HepG2 (cell line): ENCODE measurements at regions not wholly inside any gene's neighbourhood (a gene's known extent, or its start where the extent isn't known, plus 50 kb on each side); places are given as distances from the start of the nearest gene placed in this dataset.

Experiments used
- ATAC-seq: fragments of 200-7000 bp; cut with Tn5 transposase; 3 replicates; pipeline ENCODE4 v1.9.1; 2020; ENCODE audit warnings: mild to moderate bottlenecking, moderate library complexity
- BruUV-seq: library from RNA; stranded (reverse); fragments of 400-500 nt; replicated peaks from 2 replicates; lab custom pipeline; 2021; lab: Mats Ljungman, UMichigan
- CTCF ChIA-PET: fragments of 300-600 bp; formaldehyde crosslinking; extraction: SDS; loops from one replicate; lab custom pipeline; 2021; ENCODE audit warnings: low total read pairs, inconsistent platforms, low intra/inter-chr PET ratio; lab: Yijun Ruan, JAX
- POLR2A ChIA-PET: fragments of 350-600 bp; sonication (Branson Sonifier 250); formaldehyde crosslinking; loops from one replicate; lab custom pipeline; 2020; ENCODE audit warnings: antibody characterized with exemption, inconsistent platforms; lab: Yijun Ruan, JAX
- DNase-seq: peaks from one replicate; pipeline ENCODE4 v3.0.0-alpha.2; 2015; ENCODE audit warnings: low spot score
- FAIRE-seq: peaks from 3 replicates; lab custom pipeline; 2011; peaks lifted over from hg19 to GRCh38; lab: Jason Lieb, UNC
- H2AFZ ChIP-seq: one replicate; pipeline ENCODE4 v1.6.1; 2011; ENCODE audit warnings: low read length, inconsistent platforms
- H3K27ac ChIP-seq: fragments of 300-600 bp; 3 replicates; pipeline ENCODE4 v1.8.0; 2011; ENCODE audit warnings: mixed run types, mild to moderate bottlenecking, mixed read lengths, low read length, inconsistent platforms; ENCODE audit not compliant: insufficient read depth; ENCODE audit errors: extremely low read length
- H3K27me3 ChIP-seq, 2 experiments: fragments of 200-600 bp in 1 of 2; 2 replicates in 1 of 2; 3 replicates in 1 of 2; pipeline versions ENCODE4 v1.6.0 to v1.8.0; 2011; ENCODE audit warnings: low read length in 2 of 2, mild to moderate bottlenecking in 2 of 2, moderate library complexity in 2 of 2, inconsistent platforms in 1 of 2; ENCODE audit not compliant: insufficient read depth in 2 of 2, control insufficient read depth in 1 of 2
- H3K36me3 ChIP-seq, 2 experiments: fragments of 200-600 bp in 1 of 2; replicated peaks in 1 of 2; 2 replicates in 1 of 2; 3 replicates in 1 of 2; pipeline versions ENCODE4 v1.5.1 to v1.8.0; 2011; ENCODE audit warnings: low read length in 2 of 2, inconsistent platforms in 1 of 2; ENCODE audit not compliant: insufficient read depth in 2 of 2, control insufficient read depth in 1 of 2
- H3K4me1 ChIP-seq: 2 replicates; pipeline ENCODE4 v1.5.1; 2012; ENCODE audit warnings: low read length, inconsistent platforms; ENCODE audit not compliant: insufficient read depth
- H3K4me2 ChIP-seq: 2 replicates; pipeline ENCODE4 v1.6.0; 2011; ENCODE audit warnings: low read depth, low read length, inconsistent platforms
- H3K4me3 ChIP-seq, 3 experiments: fragments of 200-600 bp in 1 of 3; sonication (generic), shearing (Covaris generic) in 1 of 3; replicated peaks in 1 of 3; 2 replicates each; pipeline ENCODE4 v1.5.1; 2011 to 2016; ENCODE audit warnings: low read length in 3 of 3, inconsistent platforms in 2 of 3, low read depth in 2 of 3, mild to moderate bottlenecking in 2 of 3, control low read depth in 1 of 3, mixed read lengths in 1 of 3; ENCODE audit not compliant: insufficient read depth in 1 of 3
- H3K79me2 ChIP-seq: one replicate; pipeline ENCODE4 v1.6.1; 2011; ENCODE audit warnings: low read length, inconsistent platforms; ENCODE audit not compliant: insufficient read depth
- H3K9ac ChIP-seq: 2 replicates; pipeline ENCODE4 v1.6.0; 2011; ENCODE audit warnings: mild to moderate bottlenecking, low read depth, low read length, inconsistent platforms; ENCODE audit not compliant: insufficient read depth
- H3K9me3 ChIP-seq: 2 replicates; pipeline ENCODE4 v1.5.1; 2012; ENCODE audit warnings: mild to moderate bottlenecking, low read length
- H4K20me1 ChIP-seq: 2 replicates; pipeline ENCODE4 v1.6.0; 2011; ENCODE audit warnings: inconsistent platforms, mild to moderate bottlenecking, low read length, moderate library complexity; ENCODE audit not compliant: insufficient read depth
- AHDC1 ChIP-seq: sonication (generic); formaldehyde crosslinking; IDR thresholded peaks from 2 replicates; pipeline ENCODE4 v1.5.1; 2020; ENCODE audit warnings: mild to moderate bottlenecking, missing genetic modification reagents, borderline replicate concordance
- ETS1 ChIP-seq: sonication (generic); formaldehyde crosslinking; IDR thresholded peaks from 2 replicates; pipeline ENCODE4 v1.4.0; 2020; ENCODE audit warnings: missing genetic modification reagents
- FOXM1 ChIP-seq: sonication (generic); formaldehyde crosslinking; IDR thresholded peaks from 2 replicates; pipeline ENCODE4 v1.5.0; 2020; ENCODE audit warnings: missing genetic modification reagents
- GABPB1 ChIP-seq: IDR thresholded peaks from 2 replicates; pipeline ENCODE4 v1.6.1; 2016; ENCODE audit warnings: mild to moderate bottlenecking, missing genetic modification reagents, moderate library complexity, missing compliant biosample characterization
- HNRNPH1 ChIP-seq: fragments of 200-400 bp; formaldehyde crosslinking; optimal IDR thresholded peaks from 2 replicates; pipeline ENCODE3; 2017; ENCODE audit warnings: mild to moderate bottlenecking, low read depth, low read length
- HNRNPLL ChIP-seq: fragments of 200-400 bp; formaldehyde crosslinking; IDR thresholded peaks from 2 replicates; pipeline ENCODE4 v1.6.1; 2017; ENCODE audit warnings: mild to moderate bottlenecking, low read depth, low read length; ENCODE audit not compliant: poor library complexity, severe bottlenecking
- KDM5A ChIP-seq: fragments of 200-600 bp; sonication (generic); IDR thresholded peaks from 2 replicates; pipeline ENCODE4 v1.7.0; 2018; ENCODE audit warnings: antibody characterized with exemption, mild to moderate bottlenecking, low read length, borderline replicate concordance
- MTERF4 ChIP-seq: sonication (generic); formaldehyde crosslinking; IDR thresholded peaks from 2 replicates; pipeline ENCODE4 v1.8.0; 2023; ENCODE audit warnings: mild to moderate bottlenecking, missing genetic modification reagents
- PHF5A ChIP-seq: IDR thresholded peaks from one replicate; pipeline ENCODE4 v1.6.1; 2018; ENCODE audit warnings: low read depth, missing genetic modification reagents; ENCODE audit not compliant: unreplicated experiment
- RFX1 ChIP-seq: fragments of 450-650 bp; IDR thresholded peaks from 2 replicates; pipeline ENCODE4 v1.6.1; 2017
- ZFP36 ChIP-seq: fragments of 150-350 bp; IDR thresholded peaks from 2 replicates; pipeline ENCODE4 v1.6.1; 2018; ENCODE audit warnings: borderline replicate concordance, low read length, low read depth; ENCODE audit not compliant: partially characterized antibody
- ZFP41 ChIP-seq: sonication (generic); formaldehyde crosslinking; IDR thresholded peaks from 2 replicates; pipeline ENCODE4 v1.4.0; 2020; ENCODE audit warnings: mild to moderate bottlenecking, missing genetic modification reagents, borderline replicate concordance
- ZNF251 ChIP-seq: sonication (generic); formaldehyde crosslinking; IDR thresholded peaks from 2 replicates; pipeline ENCODE4 v1.9.0; 2021; ENCODE audit warnings: mild to moderate bottlenecking, missing genetic modification reagents
- ZNF350 ChIP-seq: sonication (generic); formaldehyde crosslinking; IDR thresholded peaks from 2 replicates; pipeline ENCODE4 v1.4.0; 2020; ENCODE audit warnings: mild to moderate bottlenecking, low read depth, missing genetic modification reagents, borderline replicate concordance
- ZNF354B ChIP-seq: sonication (generic); formaldehyde crosslinking; IDR thresholded peaks from 2 replicates; pipeline ENCODE4 v1.8.0; 2022; ENCODE audit warnings: mild to moderate bottlenecking, missing genetic modification reagents
- WGBS: methylation state at CpG from one replicate; pipeline ENCODE4 v1.1.6; 2017; ENCODE audit warnings: low lambda C conversion rate; 5-methylcytosine and 5-hydroxymethylcytosine counted together
- in situ Hi-C: cut with HindIII; loops from 2 replicates; pipeline ENCODE4 v1.10.0; 2017; ENCODE audit warnings: low pct_unique_long_range_greater_than_20kb; ENCODE audit not compliant: extremely low pct_ligation_motif_present
- intact Hi-C: fragments of 100-400 bp; cut with micrococcal nuclease; formaldehyde crosslinking; loops from one replicate; pipeline ENCODE4 v1.10.0; 2022; ENCODE audit not compliant: unreplicated experiment

DNA sequence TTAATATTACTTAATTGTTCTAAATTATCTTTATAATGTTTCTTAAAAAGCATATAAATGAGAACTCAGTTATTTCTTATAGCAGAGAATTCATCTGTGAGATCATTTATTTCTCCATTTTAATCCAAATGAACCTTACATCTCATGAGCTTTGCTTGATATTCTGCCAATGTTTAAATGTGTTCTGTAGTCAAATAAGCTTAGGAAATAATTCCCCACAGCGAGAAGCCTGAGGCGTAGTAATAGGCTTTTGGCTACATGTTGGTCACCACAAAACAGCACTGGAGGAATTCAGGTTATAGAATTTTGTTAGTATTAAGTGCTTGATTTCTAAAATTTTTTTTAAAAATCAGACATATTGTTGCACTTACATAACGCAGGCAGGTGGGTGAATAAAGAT is 585.3 kb upstream of the RORB start:
- Histone ChIP-seq H3K9ac (no peak overlapping the region), H3K36me3 (no peaks in the 10 kb centered on the region), H3K4me1 (no peaks in the 10 kb centered on the region), H3K27ac (no peak overlapping the region), H3K9me3 (no peaks in the 10 kb centered on the region), H4K20me1 (no peaks in the 10 kb centered on the region), H3K4me3 (no peak overlapping the region), H3K79me2 (no peaks in the 10 kb centered on the region), H3K4me2 (no peak overlapping the region), H2AFZ (no peak overlapping the region), H3K27me3 (no peaks in the 10 kb centered on the region)
- ChIA-PET POLR2A (no interaction called here), CTCF (no interaction called here)
- WGBS = 48% methylated on average over 3 of the region's 3 CpGs
- no peak for ATAC-seq
- intact Hi-C loops (no loop called here), in situ Hi-C loops (no loop called here)
- no peak for TF ChIP-seq RFX1
- TF ChIP-seq MTERF4 (CRISPR knock-in tag) = no peak
- no peak for TF ChIP-seq FOXM1 (CRISPR knock-in tag)
- no peak for TF ChIP-seq ZNF354B (CRISPR knock-in tag)
- TF ChIP-seq AHDC1 (CRISPR knock-in tag) = no peak
- TF ChIP-seq ETS1 (CRISPR knock-in tag) = no peak
- no peak for TF ChIP-seq ZFP41 (CRISPR knock-in tag)
- no peak for TF ChIP-seq ZFP36
- TF ChIP-seq HNRNPLL = no peak
- TF ChIP-seq HNRNPH1 = no peak
- TF ChIP-seq KDM5A = no peak
- TF ChIP-seq PHF5A (CRISPR knock-in tag) = no peak
- TF ChIP-seq ZNF251 = no peak
- no peak for TF ChIP-seq GABPB1 (CRISPR knock-in tag)
- no peak for TF ChIP-seq ZNF350 (CRISPR knock-in tag)
- BruUV-seq = no TSS peak
- DNase-seq = no peak
- no peak for FAIRE-seq
